Peyer's patch (tissue), 4 donors: ENCODE measurements at regions not wholly inside any gene's neighbourhood (a gene's known extent, or its start where the extent isn't known, plus 50 kb on each side); places are given as distances from the start of the nearest gene placed in this dataset.

ENCODE experiments used
- DNase-seq, 3 donors: peaks; one replicate each; pipeline ENCODE4 v3.0.0-alpha.2; 2017 to 2019
- H3K27ac ChIP-seq, 4 donors: fragments of 200-600 bp; sonication (generic); one replicate each; pipeline ENCODE4 v1.5.1; 2016 to 2019
- H3K27me3 ChIP-seq, 2 donors: fragments of 200-600 bp; sonication (generic); one replicate each; pipeline ENCODE4 v1.5.1; 2019
- H3K36me3 ChIP-seq, 3 donors: fragments of 200-600 bp; sonication (generic); one replicate each; pipeline ENCODE4 v1.5.1; 2016 to 2019
- H3K4me1 ChIP-seq, 4 donors: fragments of 200-600 bp; sonication (generic); one replicate each; pipeline ENCODE4 v1.5.1; 2016 to 2019
- H3K4me3 ChIP-seq, 4 donors: fragments of 200-600 bp; sonication (generic); 1 replicate in 3 of 4; 2 replicates in 1 of 4; pipeline ENCODE4 v1.5.1; 2016 to 2019; ENCODE audit warnings: mild to moderate bottlenecking in 1 of 4
- H3K9me3 ChIP-seq, 4 donors: fragments of 200-600 bp; sonication (generic); one replicate each; pipeline ENCODE4 v1.5.1; 2016 to 2019; ENCODE audit warnings: mild to moderate bottlenecking in 1 of 4
- CTCF ChIP-seq, 6 experiments: fragments of 450-650 bp in 4 of 6; fragments of 200-600 bp in 2 of 6; sonication (generic) in 1 of 6; IDR thresholded peaks; one replicate each; pipeline ENCODE4 v1.5.1; 2017 to 2019; ENCODE audit warnings: antibody characterized with exemption in 6 of 6, mild to moderate bottlenecking in 3 of 6, moderate library complexity in 1 of 6
- POLR2A ChIP-seq, 2 donors: fragments of 450-650 bp; IDR thresholded peaks; one replicate each; pipeline ENCODE4 v1.5.1; 2017; ENCODE audit warnings: antibody characterized with exemption in 2 of 2, mild to moderate bottlenecking in 2 of 2, moderate library complexity in 2 of 2

DNA sequence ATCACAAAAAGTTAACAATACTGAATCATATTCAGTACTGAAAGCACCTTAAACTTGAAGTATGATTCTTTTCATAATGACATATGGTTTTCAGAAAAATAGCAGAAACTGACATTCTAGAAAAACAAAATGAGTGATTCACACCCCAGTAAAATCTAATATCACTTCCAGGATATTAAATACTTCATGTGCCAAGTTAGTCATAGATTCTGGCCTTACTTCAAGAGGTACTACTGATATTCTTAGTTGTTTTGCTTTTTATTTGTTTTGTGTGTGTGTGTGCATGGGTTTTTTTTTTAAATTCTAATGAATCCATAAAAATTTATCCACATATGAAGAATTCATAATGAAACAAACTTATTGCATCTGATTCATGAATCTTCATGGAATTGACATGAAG, 207.9 kb upstream of the UFM1 start:
- TF ChIP-seq POLR2A (IDR thresholded peaks at IDR 0.05) (no peak), CTCF (IDR thresholded peaks at IDR 0.05) (no peak)
- Histone ChIP-seq H3K27me3 (no peaks in the 10 kb centered on the region), H3K4me1 (no peaks in the 10 kb centered on the region), H3K36me3 (no peaks in the 10 kb centered on the region), H3K9me3 (no peaks in the 10 kb centered on the region), H3K27ac (no peak overlapping the region), H3K4me3 (no peak overlapping the region)
- DNase-seq = no peak

DNA sequence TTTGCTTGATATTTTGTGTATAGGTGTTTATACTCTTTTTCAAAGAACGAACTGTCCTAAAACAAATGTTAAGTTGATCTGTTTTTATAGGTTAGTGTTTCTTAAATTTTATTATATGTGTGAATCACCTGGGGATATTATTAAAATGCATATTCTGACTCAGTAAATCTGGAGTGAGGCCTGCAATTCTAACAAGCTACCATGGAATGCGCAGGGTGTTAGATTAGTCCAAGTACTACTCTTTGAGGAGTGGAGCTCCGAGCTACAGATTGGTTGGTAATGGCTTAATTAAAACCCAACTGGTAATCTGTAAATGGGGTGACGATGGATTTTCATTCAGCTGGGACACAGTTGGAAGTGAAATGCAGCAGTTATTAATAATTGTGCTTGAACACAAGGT, 214.1 kb upstream of the UFM1 start:
- H3K9me3 ChIP-seq = peaks cover 0 to 4% (median 0%) of the 10 kb centered on the region in 4 donors
- no peaks in the 10 kb centered on the region for H3K27me3 ChIP-seq
- H3K4me1 ChIP-seq = no peaks in the 10 kb centered on the region
- H3K27ac ChIP-seq = no peak overlapping the region
- H3K36me3 ChIP-seq = no peaks in the 10 kb centered on the region
- no peak for TF ChIP-seq CTCF (IDR thresholded peaks at IDR 0.05)
- TF ChIP-seq POLR2A (IDR thresholded peaks at IDR 0.05) = no peak
- H3K4me3 ChIP-seq = no peak overlapping the region
- no peak for DNase-seq

GRCh38 chr13:38121267-38121666, 228.4 kb upstream of the UFM1 start:
- no peak overlapping the region for H3K4me3 ChIP-seq
- no peaks in the 10 kb centered on the region for H3K36me3 ChIP-seq
- H3K27ac ChIP-seq = no peak overlapping the region
- no peak for TF ChIP-seq POLR2A (IDR thresholded peaks at IDR 0.05)
- TF ChIP-seq CTCF (IDR thresholded peaks at IDR 0.05) = no peak
- H3K27me3 ChIP-seq = no peaks in the 10 kb centered on the region
- no peaks in the 10 kb centered on the region for H3K4me1 ChIP-seq
- no peak for DNase-seq
- H3K9me3 ChIP-seq = no peaks in the 10 kb centered on the region

DNA sequence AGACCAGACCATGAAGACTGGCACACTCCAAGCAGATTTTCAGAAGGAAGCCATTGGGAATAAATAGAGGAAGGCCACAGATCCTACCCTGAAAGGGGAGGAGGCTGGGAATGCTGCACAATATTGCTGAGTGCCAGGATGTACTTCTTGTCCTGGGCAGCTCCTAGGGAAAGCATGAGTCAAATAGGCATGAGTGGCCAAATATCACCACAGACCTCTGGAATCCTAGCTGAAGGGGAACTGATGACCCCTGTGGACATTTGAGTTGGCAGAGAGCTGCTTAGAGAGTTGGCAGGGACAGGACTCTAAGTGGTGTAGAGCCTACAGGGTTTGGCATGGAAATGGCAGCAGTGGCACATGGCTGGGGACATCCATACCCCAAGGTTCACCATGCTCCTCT, 234.3 kb upstream of the TRPC4 start:
- Histone ChIP-seq H3K27me3 (no peaks in the 10 kb centered on the region), H3K36me3 (no peaks in the 10 kb centered on the region), H3K27ac (no peak overlapping the region), H3K4me3 (no peak overlapping the region), H3K9me3 (peaks cover 0 to 7% (median 0%) of the 10 kb centered on the region in 4 donors), H3K4me1 (no peaks in the 10 kb centered on the region)
- TF ChIP-seq CTCF (IDR thresholded peaks at IDR 0.05) (no peak), POLR2A (IDR thresholded peaks at IDR 0.05) (no peak)
- no peak for DNase-seq

DNA sequence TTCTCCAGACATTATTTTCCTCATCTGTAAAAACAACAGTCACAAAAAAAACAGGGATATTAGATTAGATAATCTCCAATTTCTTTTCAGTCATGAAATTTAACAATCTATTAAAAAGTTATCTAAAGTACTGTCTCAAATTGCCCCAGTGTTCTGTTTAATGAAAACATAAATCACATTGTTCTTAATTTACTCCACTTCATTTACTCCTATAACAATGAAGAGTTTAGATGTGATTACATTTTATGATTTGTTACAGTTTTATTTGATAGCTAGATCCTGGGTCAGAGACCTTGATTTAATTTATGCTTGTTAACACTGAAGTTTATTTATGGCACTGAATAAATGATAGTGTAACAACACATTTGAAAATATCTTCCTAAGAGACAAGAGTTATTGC, 230.2 kb upstream of the TRPC4 start:
- TF ChIP-seq CTCF (IDR thresholded peaks at IDR 0.05) (no peak), POLR2A (IDR thresholded peaks at IDR 0.05) (no peak)
- no peaks in the 10 kb centered on the region for H3K27me3 ChIP-seq
- no peaks in the 10 kb centered on the region for H3K4me1 ChIP-seq
- H3K27ac ChIP-seq = no peak overlapping the region
- H3K9me3 ChIP-seq = peaks cover 0 to 3% (median 0%) of the 10 kb centered on the region in 4 donors
- no peaks in the 10 kb centered on the region for H3K36me3 ChIP-seq
- no peak overlapping the region for H3K4me3 ChIP-seq
- DNase-seq = no peak

- H3K36me3 ChIP-seq = no peaks in the 10 kb centered on the region
- DNase-seq = no peak
- H3K9me3 ChIP-seq = no peaks in the 10 kb centered on the region
- no peak overlapping the region for H3K4me3 ChIP-seq
- no peaks in the 10 kb centered on the region for H3K27me3 ChIP-seq
- no peak overlapping the region for H3K27ac ChIP-seq
- no peaks in the 10 kb centered on the region for H3K4me1 ChIP-seq
- TF ChIP-seq CTCF (IDR thresholded peaks at IDR 0.05) (no peak), POLR2A (IDR thresholded peaks at IDR 0.05) (no peak)
Observed at GRCh38 chr13:38093425-38093824, 223.9 kb upstream of the TRPC4 start.
